Smooth muscle cell (in vitro differentiated cells): ENCODE measurements at regions not wholly inside any gene's neighbourhood (a gene's known extent, or its start where the extent isn't known, plus 50 kb on each side); places are given as distances from the start of the nearest gene placed in this dataset.

Experiments used
- DNase-seq: peaks from one replicate; lab custom pipeline; 2025; ENCODE audit not compliant: unreplicated experiment; lab: John Stamatoyannopoulos, UW
- H2AFZ ChIP-seq: fragments of 200-600 bp; sonication (generic); 2 replicates; pipeline ENCODE4 v1.6.0; 2016; ENCODE audit warnings: antibody characterized with exemption, low read depth, mild to moderate bottlenecking
- H3F3A ChIP-seq: fragments of 200-600 bp; sonication (generic); 2 replicates; pipeline ENCODE4 v1.6.0; 2017; ENCODE audit warnings: antibody characterized with exemption, low read depth
- H3K27ac ChIP-seq: fragments of 200-600 bp; sonication (generic); 2 replicates; pipeline ENCODE4 v1.5.1; 2016; ENCODE audit warnings: low read depth, mild to moderate bottlenecking
- H3K27me3 ChIP-seq: fragments of 200-600 bp; sonication (generic); 2 replicates; pipeline ENCODE4 v1.6.1; 2016; ENCODE audit warnings: low read depth, mild to moderate bottlenecking
- H3K36me3 ChIP-seq: fragments of 200-600 bp; sonication (generic); 2 replicates; pipeline ENCODE4 v1.5.1; 2016; ENCODE audit warnings: low read depth
- H3K4me1 ChIP-seq: fragments of 200-600 bp; sonication (generic); 2 replicates; pipeline ENCODE4 v1.5.1; 2016; ENCODE audit warnings: low read depth
- H3K4me2 ChIP-seq: fragments of 200-600 bp; sonication (generic); 2 replicates; pipeline ENCODE4 v1.6.0; 2016; ENCODE audit warnings: mild to moderate bottlenecking
- H3K4me3 ChIP-seq: fragments of 200-600 bp; sonication (generic); 2 replicates; pipeline ENCODE4 v1.5.1; 2016; ENCODE audit warnings: mild to moderate bottlenecking
- H3K79me2 ChIP-seq: fragments of 200-600 bp; sonication (generic); 2 replicates; pipeline ENCODE4 v1.6.0; 2016; ENCODE audit warnings: low read depth, mild to moderate bottlenecking
- H3K9ac ChIP-seq: fragments of 200-600 bp; sonication (generic); 2 replicates; pipeline ENCODE4 v1.6.0; 2016; ENCODE audit warnings: low read depth
- H3K9me3 ChIP-seq: fragments of 200-600 bp; sonication (generic); replicated peaks from 2 replicates; pipeline ENCODE4 v1.5.1; 2016; ENCODE audit warnings: low read depth
- H4K20me1 ChIP-seq: fragments of 200-600 bp; sonication (generic); 2 replicates; pipeline ENCODE4 v1.6.0; 2016; ENCODE audit warnings: low read depth
- CTCF ChIP-seq: fragments of 200-600 bp; sonication (generic); IDR thresholded peaks from 2 replicates; pipeline ENCODE4 v1.5.1; 2017; ENCODE audit warnings: borderline replicate concordance, mild to moderate bottlenecking, antibody characterized with exemption; ENCODE audit not compliant: insufficient read depth, poor library complexity, severe bottlenecking
- WGBS: methylation state at CpG from one replicate; pipeline ENCODE4 v1.1.7; 2016; ENCODE audit warnings: low lambda C conversion rate; 5-methylcytosine and 5-hydroxymethylcytosine counted together

GRCh38 chr2:53473236-53473635 is 294.4 kb upstream of the CHAC2 start:
- WGBS, result 82% methylated on average over 4 of the region's 4 CpGs
- Histone ChIP-seq H3K9ac (no peak overlapping the region), H3K27ac (no peak overlapping the region), H3F3A (no peaks in the 10 kb centered on the region), H2AFZ (no peak overlapping the region), H3K4me2 (no peak overlapping the region), H3K36me3 (no peaks in the 10 kb centered on the region), H3K9me3 (no peaks in the 10 kb centered on the region), H3K4me1 (no peaks in the 10 kb centered on the region), H3K79me2 (no peaks in the 10 kb centered on the region), H3K4me3 (no peak overlapping the region), H3K27me3 (no peaks in the 10 kb centered on the region), H4K20me1 (no peaks in the 10 kb centered on the region)
- TF ChIP-seq CTCF, result no peak
- DNase-seq, result no peak

- no peak for TF ChIP-seq CTCF
- H3K4me2 ChIP-seq, result no peak overlapping the region
- H3F3A ChIP-seq, result no peaks in the 10 kb centered on the region
- H3K4me3 ChIP-seq, result no peak overlapping the region
- H4K20me1 ChIP-seq, result no peaks in the 10 kb centered on the region
- H3K36me3 ChIP-seq, result no peaks in the 10 kb centered on the region
- no peak overlapping the region for H2AFZ ChIP-seq
- H3K4me1 ChIP-seq, result no peaks in the 10 kb centered on the region
- no peak overlapping the region for H3K27ac ChIP-seq
- no peaks in the 10 kb centered on the region for H3K27me3 ChIP-seq
- H3K9ac ChIP-seq, result no peak overlapping the region
- no peaks in the 10 kb centered on the region for H3K9me3 ChIP-seq
- no peaks in the 10 kb centered on the region for H3K79me2 ChIP-seq
- no peak for DNase-seq
- 92% methylated on average over 4 of the region's 4 CpGs for WGBS
These were observed 300.0 kb upstream of the CHAC2 start for GRCh38 chr2:53467467-53468180.

- Histone ChIP-seq H3K4me1 (no peaks in the 10 kb centered on the region), H3K4me2 (no peak overlapping the region), H3F3A (no peaks in the 10 kb centered on the region), H3K79me2 (no peaks in the 10 kb centered on the region), H3K27me3 (no peaks in the 10 kb centered on the region), H3K27ac (no peak overlapping the region), H3K9ac (no peak overlapping the region), H2AFZ (no peak overlapping the region), H3K9me3 (no peaks in the 10 kb centered on the region), H4K20me1 (no peaks in the 10 kb centered on the region), H3K36me3 (no peaks in the 10 kb centered on the region), H3K4me3 (no peak overlapping the region)
- DNase-seq, result no peak
- no peak for TF ChIP-seq CTCF
- 63% methylated on average over 3 of the region's 3 CpGs for whole genome bisulfite sequencing
These were observed 303.5 kb upstream of the CHAC2 start for GRCh38 chr2:53463806-53464726.
